ENCODE measurements at regions not wholly inside any gene's neighbourhood (a gene's known extent, or its start where the extent isn't known, plus 50 kb on each side); places are given as distances from the start of the nearest gene placed in this dataset.

- TF ChIP-seq CTCF (conservative IDR thresholded peaks at IDR 0.05 in 1 of 2, IDR thresholded peaks at IDR 0.05 in 1 of 2; ENCODE audit: extremely low read depth in 1 of 2, insufficient read depth in 1 of 2, low read depth in 1 of 2, low read length in 2 of 2) (no peak), EZH2 (IDR thresholded peaks at IDR 0.05; ENCODE audit: borderline replicate concordance, low read length) (no peak)
These were observed 1074.9 kb downstream of the PCDH17 start for GRCh38 chr13:58706421-58706820.

All from mammary epithelial cell (primary cell).